ENCODE measurements at regions not wholly inside any gene's neighbourhood (a gene's known extent, or its start where the extent isn't known, plus 50 kb on each side); places are given as distances from the start of the nearest gene placed in this dataset.
"Not testable (repeated sequence)": the region's sequence is repeated elsewhere in the genome, so short reads cannot be mapped to it uniquely, and the experiment has no call there.

DNA sequence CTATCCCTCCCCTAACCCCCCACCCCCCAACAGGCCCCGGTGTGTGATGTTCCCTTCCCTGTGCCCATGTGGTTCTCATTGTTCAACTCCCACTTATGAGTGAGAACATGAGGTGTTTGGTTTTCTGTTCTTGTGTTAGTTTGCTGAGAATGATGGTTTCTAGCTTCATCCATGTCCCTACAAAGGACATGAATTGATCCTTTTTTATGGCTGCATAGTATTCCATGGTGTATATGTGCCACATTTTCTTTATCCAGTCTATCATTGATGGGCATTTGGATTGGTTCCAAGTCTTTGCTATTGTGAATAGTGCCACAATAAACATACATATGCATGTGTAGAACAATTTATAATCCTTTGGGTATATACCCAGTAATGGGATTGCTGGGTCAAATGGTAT is 612.1 kb upstream of the ADGRB3 start:
- H3K27me3 Mint-ChIP-seq (ENCODE audit: low read depth); H3K9me3 Mint-ChIP-seq (ENCODE audit: insufficient read depth); POLR2A ChIA-PET; H3K4me3 Mint-ChIP-seq; H3K36me3 Mint-ChIP-seq (ENCODE audit: low read depth); DNase-seq; CTCF ChIA-PET; H3K4me1 Mint-ChIP-seq (ENCODE audit: low read depth); ATAC-seq; H3K27ac Mint-ChIP-seq: not testable (repeated sequence)

DNA sequence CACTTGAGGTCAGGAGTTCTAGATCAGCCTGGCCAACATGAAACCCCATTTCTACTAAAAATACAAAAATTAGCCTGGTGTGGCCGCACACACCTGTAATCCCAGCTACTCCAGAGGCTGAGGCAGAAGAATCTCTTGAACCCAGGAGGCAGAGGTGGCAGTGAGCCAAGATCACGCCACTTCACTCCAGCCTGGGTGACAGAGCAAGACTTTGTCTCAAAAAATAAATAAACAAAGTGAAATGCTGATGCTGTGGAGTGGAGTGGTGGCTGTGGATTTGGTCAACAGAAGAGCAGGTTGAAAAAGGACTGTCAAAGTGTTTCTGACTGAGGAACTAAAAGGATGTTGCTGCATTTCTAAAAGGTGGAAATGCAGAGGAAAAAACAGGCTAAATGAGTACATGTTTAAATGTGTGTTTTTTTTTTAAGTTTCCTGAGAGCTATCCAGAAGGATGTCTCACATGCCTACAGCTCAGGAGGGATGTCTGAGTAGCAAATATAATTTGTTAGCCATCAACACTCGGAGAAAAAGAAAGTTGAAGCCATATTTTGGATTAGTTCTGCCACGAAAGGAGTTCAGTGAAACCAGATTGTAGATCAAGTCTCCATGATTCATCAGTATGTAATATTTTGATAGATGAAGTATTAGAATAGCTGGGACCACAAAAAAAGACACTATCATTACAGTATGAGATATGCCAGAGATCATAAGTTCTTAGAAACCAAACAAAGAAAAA is 621.1 kb upstream of the ADGRB3 start:
- Mint-ChIP-seq H3K27me3 (ENCODE audit: low read depth) (no peaks in the 10 kb centered on the region), H3K4me3 (no peak overlapping the region), H3K27ac (no peak overlapping the region), H3K36me3 (ENCODE audit: low read depth) (no peaks in the 10 kb centered on the region), H3K4me1 (ENCODE audit: low read depth) (no peaks in the 10 kb centered on the region), H3K9me3 (ENCODE audit: insufficient read depth) (peaks cover 13% of the 10 kb centered on the region)
- ChIA-PET POLR2A (no interaction called here), CTCF (no interaction called here)
- DNase-seq, result no peak
- ATAC-seq, result no peak

DNA sequence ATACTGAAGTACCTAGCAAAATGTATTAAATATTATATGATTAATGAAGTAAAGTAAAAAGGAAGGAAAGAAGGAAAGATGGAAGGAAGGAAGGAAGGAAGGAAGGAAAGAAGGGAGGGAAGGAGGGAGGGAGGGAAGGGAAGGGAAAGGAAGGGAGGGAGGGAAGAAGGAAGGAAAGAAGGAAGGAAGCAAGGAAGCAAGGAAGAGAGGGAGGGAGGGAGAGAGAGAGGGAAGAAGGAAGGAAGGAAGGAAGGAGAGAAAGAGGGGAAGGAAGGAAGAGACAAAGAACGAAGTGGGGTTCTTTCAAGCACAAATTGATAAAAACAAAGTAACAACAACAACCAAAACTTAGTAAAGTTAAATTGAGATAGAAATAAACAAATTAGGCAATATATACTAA is 622.3 kb upstream of the ADGRB3 start:
- no peak for DNase-seq
- Mint-ChIP-seq H3K36me3 (ENCODE audit: low read depth) (no peaks in the 10 kb centered on the region), H3K4me1 (ENCODE audit: low read depth) (no peaks in the 10 kb centered on the region), H3K9me3 (ENCODE audit: insufficient read depth) (peaks cover 13% of the 10 kb centered on the region), H3K27ac (no peak overlapping the region), H3K4me3 (no peak overlapping the region), H3K27me3 (ENCODE audit: low read depth) (no peaks in the 10 kb centered on the region)
- ChIA-PET POLR2A (no interaction called here), CTCF (no interaction called here)
- no peak for ATAC-seq

DNA sequence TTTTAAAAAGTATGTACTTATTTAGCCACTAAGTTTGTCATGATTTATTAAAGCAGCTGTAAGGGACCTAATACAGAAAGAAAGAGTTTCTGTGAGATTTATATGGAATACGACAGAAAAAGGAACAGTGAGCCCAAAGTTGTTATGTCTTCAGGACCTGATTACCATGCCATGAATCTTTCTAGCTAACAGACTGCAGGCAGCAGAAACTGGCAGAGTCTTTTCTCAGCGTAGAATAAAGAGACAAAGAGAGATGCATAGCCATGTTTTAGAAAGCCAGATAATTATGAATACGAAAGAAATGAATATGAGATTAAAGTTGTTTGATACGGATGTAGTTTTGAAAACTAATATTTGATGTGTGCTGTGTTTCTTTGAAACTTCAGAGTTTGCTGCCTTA is 624.1 kb upstream of the ADGRB3 start:
- Mint-ChIP-seq H3K4me1 (ENCODE audit: low read depth) (no peaks in the 10 kb centered on the region), H3K27ac (no peak overlapping the region), H3K4me3 (no peak overlapping the region), H3K9me3 (ENCODE audit: insufficient read depth) (peaks cover 13% of the 10 kb centered on the region), H3K36me3 (ENCODE audit: low read depth) (no peaks in the 10 kb centered on the region), H3K27me3 (ENCODE audit: low read depth) (no peaks in the 10 kb centered on the region)
- CTCF ChIA-PET, result no interaction called here
- ATAC-seq (no peak), DNase-seq (no peak)
- POLR2A ChIA-PET, result no interaction called here

DNA sequence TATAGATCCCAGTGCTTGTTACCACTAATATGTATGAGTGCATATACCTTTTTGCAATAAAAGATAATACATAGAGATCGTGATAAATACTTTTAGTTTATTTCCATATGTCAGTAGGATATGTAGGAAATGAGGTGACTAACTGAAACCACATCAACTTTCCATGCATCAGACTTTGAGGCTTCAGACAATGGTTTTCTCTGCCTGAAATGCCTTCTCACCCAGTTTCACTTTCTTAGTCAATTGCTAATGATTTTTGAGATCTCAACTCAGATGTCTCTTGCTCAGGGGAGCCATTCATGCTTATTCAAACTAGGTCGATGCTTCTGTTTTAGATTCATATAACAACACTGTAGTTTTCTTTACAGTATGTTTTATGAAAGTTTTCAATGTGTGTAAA is 626.6 kb upstream of the ADGRB3 start:
- ATAC-seq, result no peak
- POLR2A ChIA-PET, result no interaction called here

DNA sequence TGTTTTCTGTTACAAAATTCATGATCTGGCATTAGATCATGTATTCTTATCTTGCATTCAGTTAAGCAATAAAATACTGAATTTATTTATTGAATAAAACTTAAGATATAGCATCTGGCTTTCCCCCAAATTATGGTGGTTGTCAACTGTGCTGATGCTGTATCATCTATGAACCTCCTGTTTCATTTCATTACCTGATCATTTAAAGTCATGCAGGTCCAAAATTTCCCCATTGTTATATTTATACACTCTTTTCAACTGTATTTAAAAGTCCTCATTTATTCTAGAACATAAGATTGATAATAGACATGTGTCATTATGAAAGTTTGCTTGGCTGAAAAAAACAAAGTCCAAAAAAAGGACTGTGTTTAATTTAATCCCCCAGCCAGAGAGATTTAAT is 627.4 kb upstream of the ADGRB3 start:
- Mint-ChIP-seq H3K27ac (no peak overlapping the region), H3K9me3 (ENCODE audit: insufficient read depth) (peaks cover 13% of the 10 kb centered on the region), H3K4me3 (no peak overlapping the region), H3K4me1 (ENCODE audit: low read depth) (no peaks in the 10 kb centered on the region), H3K27me3 (ENCODE audit: low read depth) (no peaks in the 10 kb centered on the region), H3K36me3 (ENCODE audit: low read depth) (no peaks in the 10 kb centered on the region)
- CTCF ChIA-PET, result no interaction called here
- POLR2A ChIA-PET, result no interaction called here
- DNase-seq (no peak), ATAC-seq (no peak)

More for the DNA sequence above, 626.6 kb upstream of the ADGRB3 start:
- H3K9me3 Mint-ChIP-seq (ENCODE audit: insufficient read depth), result peaks cover 13% of the 10 kb centered on the region
- no peak overlapping the region for H3K4me3 Mint-ChIP-seq
- no peaks in the 10 kb centered on the region for H3K27me3 Mint-ChIP-seq (ENCODE audit: low read depth)
- no peaks in the 10 kb centered on the region for H3K4me1 Mint-ChIP-seq (ENCODE audit: low read depth)
- H3K36me3 Mint-ChIP-seq (ENCODE audit: low read depth), result no peaks in the 10 kb centered on the region
- DNase-seq, result no peak
- CTCF ChIA-PET, result no interaction called here
- no peak overlapping the region for H3K27ac Mint-ChIP-seq

DNA sequence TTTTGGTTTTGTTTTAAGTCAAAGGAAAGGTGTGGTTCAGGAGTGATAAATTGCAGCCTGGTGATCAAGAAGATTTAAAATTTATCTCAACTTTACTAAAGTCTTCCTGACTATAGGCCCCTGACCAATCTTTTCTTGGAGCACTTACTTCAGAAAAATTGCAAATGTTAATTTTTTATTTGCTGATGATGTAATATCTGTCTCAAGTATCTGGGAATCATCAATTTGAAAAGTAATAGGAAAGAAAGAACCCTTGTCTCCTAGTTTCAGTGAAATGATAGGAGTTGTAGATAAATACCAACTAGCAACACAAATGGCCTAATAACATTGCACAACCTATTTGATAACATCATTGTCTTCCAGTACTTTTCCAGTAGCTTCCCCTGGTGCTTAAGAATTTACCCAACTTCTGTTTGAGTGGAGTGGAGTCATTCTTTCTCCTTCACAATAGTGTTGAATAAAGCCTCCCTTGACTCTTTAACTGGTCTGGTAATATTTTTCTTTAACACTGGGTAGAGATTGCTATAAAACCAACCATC is 648.3 kb upstream of the ADGRB3 start:
- POLR2A ChIA-PET, result no interaction called here
- ATAC-seq, result no peak
- no peaks in the 10 kb centered on the region for H3K36me3 Mint-ChIP-seq (ENCODE audit: low read depth)

DNA sequence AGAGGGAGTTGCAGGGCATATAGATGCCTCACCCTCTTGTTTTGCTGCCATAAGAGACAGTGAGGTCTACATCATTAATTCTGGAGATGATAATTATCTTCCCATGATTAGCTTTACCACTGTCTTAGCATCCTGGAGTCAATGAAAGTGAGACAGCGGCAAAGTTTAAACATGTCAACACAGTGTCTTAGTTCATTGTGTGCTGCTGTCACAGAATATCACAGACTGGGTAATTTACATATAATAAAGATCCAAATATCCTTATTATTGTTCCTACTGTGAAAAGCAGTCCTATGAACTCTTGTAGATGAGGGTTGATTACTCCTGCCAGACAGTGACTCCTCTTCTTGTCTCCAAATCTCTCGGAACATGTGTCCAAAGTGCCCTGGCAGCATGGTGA is 658.6 kb upstream of the ADGRB3 start:
- Mint-ChIP-seq H3K4me3 (no peak overlapping the region), H3K36me3 (ENCODE audit: low read depth) (no peaks in the 10 kb centered on the region), H3K27ac (no peak overlapping the region), H3K9me3 (ENCODE audit: insufficient read depth) (no peaks in the 10 kb centered on the region), H3K27me3 (ENCODE audit: low read depth) (no peaks in the 10 kb centered on the region), H3K4me1 (ENCODE audit: low read depth) (no peaks in the 10 kb centered on the region)
- ChIA-PET CTCF (no interaction called here), POLR2A (no interaction called here)
- ATAC-seq (no peak), DNase-seq (no peak)

More for the DNA sequence above, 648.3 kb upstream of the ADGRB3 start:
- no peaks in the 10 kb centered on the region for H3K27me3 Mint-ChIP-seq (ENCODE audit: low read depth)
- H3K4me3 Mint-ChIP-seq, result no peak overlapping the region
- DNase-seq, result no peak
- peaks cover 9% of the 10 kb centered on the region for H3K9me3 Mint-ChIP-seq (ENCODE audit: insufficient read depth)
- CTCF ChIA-PET, result no interaction called here
- no peak overlapping the region for H3K27ac Mint-ChIP-seq
- no peaks in the 10 kb centered on the region for H3K4me1 Mint-ChIP-seq (ENCODE audit: low read depth)

DNA sequence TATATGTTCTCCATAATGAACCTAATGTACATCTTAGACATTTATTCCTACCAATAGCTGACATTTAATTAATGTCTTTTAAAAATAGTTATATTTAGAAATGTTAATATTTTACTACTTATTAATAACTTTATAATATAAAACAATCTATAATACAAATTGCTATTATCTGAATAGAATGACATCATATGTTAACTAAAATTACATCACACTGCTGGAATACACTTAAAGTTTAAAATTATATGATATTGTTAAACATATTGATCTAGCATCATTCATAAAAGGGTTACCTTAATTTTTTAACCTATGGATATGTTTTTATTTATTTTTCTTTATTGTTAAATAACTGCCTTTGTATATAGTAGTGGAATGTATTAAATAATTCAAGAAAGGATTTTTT is 660.2 kb upstream of the ADGRB3 start:
- CTCF ChIA-PET, result no interaction called here
- ATAC-seq (no peak), DNase-seq (no peak)
- Mint-ChIP-seq H3K9me3 (ENCODE audit: insufficient read depth) (peaks cover 6% of the 10 kb centered on the region), H3K36me3 (ENCODE audit: low read depth) (no peaks in the 10 kb centered on the region), H3K4me3 (no peak overlapping the region), H3K27ac (no peak overlapping the region), H3K4me1 (ENCODE audit: low read depth) (no peaks in the 10 kb centered on the region), H3K27me3 (ENCODE audit: low read depth) (no peaks in the 10 kb centered on the region)
- POLR2A ChIA-PET, result no interaction called here

DNA sequence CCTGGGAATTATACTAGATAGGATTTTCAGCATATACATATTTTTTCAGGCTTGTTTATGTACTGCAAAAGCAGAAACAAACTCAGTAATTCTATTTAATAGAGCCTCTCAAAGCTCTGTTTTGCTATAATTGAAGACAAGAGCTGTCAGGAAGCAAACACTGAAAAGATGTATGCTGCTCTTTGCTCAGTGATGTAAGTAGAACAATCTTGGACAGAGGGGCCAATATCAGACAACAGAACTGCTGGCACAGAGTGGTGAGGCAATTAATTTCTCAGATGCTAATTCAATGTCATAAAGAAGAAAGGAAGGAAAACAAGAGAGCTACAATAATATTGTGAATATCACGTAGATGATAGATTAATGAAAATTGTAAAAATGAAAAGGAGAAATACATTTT is 663.3 kb upstream of the ADGRB3 start:
- Mint-ChIP-seq H3K4me1 (ENCODE audit: low read depth) (no peaks in the 10 kb centered on the region), H3K9me3 (ENCODE audit: insufficient read depth) (peaks cover 6% of the 10 kb centered on the region), H3K27me3 (ENCODE audit: low read depth) (no peaks in the 10 kb centered on the region), H3K4me3 (no peak overlapping the region), H3K27ac (no peak overlapping the region), H3K36me3 (ENCODE audit: low read depth) (no peaks in the 10 kb centered on the region)
- no peak for ATAC-seq
- POLR2A ChIA-PET, result no interaction called here
- CTCF ChIA-PET, result no interaction called here
- DNase-seq, result no peak

DNA sequence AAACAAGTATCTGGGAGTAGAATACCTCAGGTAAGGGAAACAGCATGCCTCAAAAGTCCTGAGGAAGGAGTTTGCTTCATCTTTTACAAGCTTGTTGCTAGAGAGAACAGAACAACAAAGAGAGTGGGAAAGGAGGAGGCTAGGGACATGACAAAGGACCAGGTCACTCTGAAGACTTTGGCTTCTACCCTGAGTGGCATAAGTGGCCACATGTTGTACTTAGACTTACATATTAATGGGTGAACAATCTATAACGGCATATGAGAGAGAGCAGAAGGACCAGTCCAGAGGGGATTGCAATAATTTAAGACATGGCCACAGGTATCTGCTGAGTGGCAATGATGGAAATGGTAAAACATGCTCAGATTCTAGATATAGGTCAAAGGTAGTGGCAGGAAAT is 668.3 kb upstream of the ADGRB3 start:
- no peak for DNase-seq
- H3K9me3 Mint-ChIP-seq (ENCODE audit: insufficient read depth), result peaks cover 6% of the 10 kb centered on the region
- ChIA-PET CTCF (no interaction called here), POLR2A (no interaction called here)
- H3K4me3 Mint-ChIP-seq, result no peak overlapping the region
- no peaks in the 10 kb centered on the region for H3K27me3 Mint-ChIP-seq (ENCODE audit: low read depth)
- no peak for ATAC-seq
- H3K36me3 Mint-ChIP-seq (ENCODE audit: low read depth), result no peaks in the 10 kb centered on the region
- no peak overlapping the region for H3K27ac Mint-ChIP-seq
- H3K4me1 Mint-ChIP-seq (ENCODE audit: low read depth), result no peaks in the 10 kb centered on the region

DNA sequence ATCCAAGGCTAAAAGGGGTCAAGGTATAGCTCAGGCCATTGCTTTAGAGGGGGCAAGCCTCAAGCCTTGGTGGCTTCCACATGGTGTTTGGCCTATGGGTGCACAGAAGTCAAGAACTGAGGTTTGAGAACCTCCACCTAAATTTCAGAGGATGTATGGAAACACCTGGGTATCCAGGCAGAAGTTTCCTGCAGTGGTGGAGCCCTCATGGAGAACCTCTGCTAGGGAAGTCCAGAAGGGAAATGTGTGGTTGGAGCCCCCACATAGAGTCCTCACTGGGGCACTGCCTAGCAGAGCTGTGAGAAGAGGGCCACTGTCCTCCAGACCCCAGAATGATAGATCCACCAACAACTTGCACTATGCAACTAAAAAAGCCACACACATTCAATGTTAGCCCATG is 678.7 kb upstream of the ADGRB3 start:
- Mint-ChIP-seq H3K4me1 (ENCODE audit: low read depth) (no peaks in the 10 kb centered on the region), H3K27ac (no peak overlapping the region), H3K36me3 (ENCODE audit: low read depth) (no peaks in the 10 kb centered on the region), H3K27me3 (ENCODE audit: low read depth) (no peaks in the 10 kb centered on the region), H3K9me3 (ENCODE audit: insufficient read depth) (peaks cover 10% of the 10 kb centered on the region), H3K4me3 (no peak overlapping the region)
- DNase-seq (no peak), ATAC-seq (no peak)
- CTCF ChIA-PET, result no interaction called here
- POLR2A ChIA-PET, result no interaction called here

DNA sequence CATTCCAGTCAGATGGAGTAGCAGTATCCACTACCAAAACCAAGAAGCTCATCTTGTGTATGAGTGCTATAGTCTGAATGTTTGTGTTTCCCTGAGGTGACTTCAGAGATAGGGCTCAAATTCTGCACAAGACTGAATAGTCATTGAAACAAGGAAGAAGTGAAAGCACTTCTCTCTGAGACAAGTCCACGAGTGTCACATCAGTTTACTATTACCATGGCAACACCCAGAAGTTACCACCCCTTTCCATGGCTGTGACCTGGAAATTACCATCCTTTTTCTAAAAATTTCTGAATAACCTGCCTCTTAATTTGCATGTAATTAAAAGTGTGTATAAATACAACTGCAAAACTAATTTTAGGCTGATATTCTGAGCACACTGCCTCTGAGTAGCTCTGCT is 682.1 kb upstream of the ADGRB3 start:
- ChIA-PET CTCF (no interaction called here), POLR2A (no interaction called here)
- H3K27me3 Mint-ChIP-seq (ENCODE audit: low read depth), result no peaks in the 10 kb centered on the region
- DNase-seq (no peak), ATAC-seq (no peak)
- no peaks in the 10 kb centered on the region for H3K36me3 Mint-ChIP-seq (ENCODE audit: low read depth)
- peaks cover 11% of the 10 kb centered on the region for H3K9me3 Mint-ChIP-seq (ENCODE audit: insufficient read depth)
- no peak overlapping the region for H3K4me3 Mint-ChIP-seq
- H3K27ac Mint-ChIP-seq, result no peak overlapping the region
- H3K4me1 Mint-ChIP-seq (ENCODE audit: low read depth), result no peaks in the 10 kb centered on the region
